GM12892 (cell line): ENCODE measurements at regions not wholly inside any gene's neighbourhood (a gene's known extent, or its start where the extent isn't known, plus 50 kb on each side); places are given as distances from the start of the nearest gene placed in this dataset.

Source experiments
- DNase-seq: peaks from one replicate; pipeline ENCODE4 v3.0.0; 2011; ENCODE audit not compliant: insufficient read length
- FAIRE-seq: peaks from 2 replicates; lab custom pipeline; 2011; peaks lifted over from hg19 to GRCh38; lab: Jason Lieb, UNC
- POLR2A ChIP-seq: IDR thresholded peaks from 2 replicates; pipeline ENCODE4 v1.6.1; 2011; ENCODE audit warnings: low read depth, low read length, control low read depth
- POLR2AphosphoS5 ChIP-seq: IDR thresholded peaks from 2 replicates; pipeline ENCODE4 v1.6.1; 2011; ENCODE audit warnings: low read depth, low read length, control low read depth
- TAF1 ChIP-seq: IDR thresholded peaks from 2 replicates; pipeline ENCODE4 v1.6.1; 2011; ENCODE audit warnings: low read depth, mild to moderate bottlenecking, control low read depth, low read length, borderline replicate concordance

DNA sequence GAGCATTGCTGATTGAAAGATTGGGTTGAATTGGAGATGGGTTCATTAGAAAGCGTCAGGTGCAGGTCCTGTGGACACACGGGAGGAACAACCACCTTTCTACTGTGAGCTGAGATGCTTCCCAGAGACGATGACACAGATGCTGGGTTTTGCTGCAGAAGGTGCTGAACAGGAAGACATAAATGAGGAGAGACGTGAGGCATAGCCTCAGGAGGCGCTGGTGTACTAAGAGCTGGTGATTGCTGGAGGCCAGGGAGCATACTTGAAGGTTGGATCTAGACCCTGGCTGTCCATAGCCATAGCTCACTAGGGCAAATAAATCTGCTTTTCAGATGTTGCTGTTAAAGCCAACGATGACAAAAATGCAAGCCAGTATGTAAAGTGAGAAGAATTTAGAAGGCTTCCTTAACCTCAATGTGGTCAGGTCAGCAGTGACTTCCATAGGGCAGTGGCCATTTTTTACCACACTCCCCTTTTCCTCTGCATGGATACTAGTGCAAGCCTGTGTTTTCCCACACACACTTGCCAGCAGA is 153.7 kb downstream of the SOX11 start:
- FAIRE-seq = no peak
- DNase-seq = no peak
- TF ChIP-seq TAF1 (no peak), POLR2A (no peak), POLR2AphosphoS5 (no peak)

DNA sequence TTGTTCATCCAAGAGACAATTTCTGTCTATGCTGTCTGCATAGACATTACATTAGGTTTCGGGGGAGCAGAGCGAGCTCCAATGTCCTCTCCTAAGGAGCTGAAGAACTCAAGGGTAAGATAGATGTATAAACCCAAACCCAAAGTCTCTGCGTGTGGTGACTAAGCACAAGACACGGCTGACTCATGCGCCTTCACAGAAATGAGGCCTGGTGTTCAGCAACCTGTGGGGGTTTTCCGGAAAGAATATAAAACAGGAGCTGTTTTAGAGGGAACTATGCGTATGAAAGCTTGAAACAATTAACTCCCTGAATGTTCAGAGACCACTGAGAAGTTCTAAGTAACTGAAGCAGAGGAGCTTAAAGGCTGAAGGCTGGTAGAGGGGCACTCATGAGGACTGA is 154.7 kb downstream of the SOX11 start:
- TF ChIP-seq TAF1 (no peak), POLR2AphosphoS5 (no peak), POLR2A (no peak)
- FAIRE-seq = no peak
- DNase-seq = no peak

DNA sequence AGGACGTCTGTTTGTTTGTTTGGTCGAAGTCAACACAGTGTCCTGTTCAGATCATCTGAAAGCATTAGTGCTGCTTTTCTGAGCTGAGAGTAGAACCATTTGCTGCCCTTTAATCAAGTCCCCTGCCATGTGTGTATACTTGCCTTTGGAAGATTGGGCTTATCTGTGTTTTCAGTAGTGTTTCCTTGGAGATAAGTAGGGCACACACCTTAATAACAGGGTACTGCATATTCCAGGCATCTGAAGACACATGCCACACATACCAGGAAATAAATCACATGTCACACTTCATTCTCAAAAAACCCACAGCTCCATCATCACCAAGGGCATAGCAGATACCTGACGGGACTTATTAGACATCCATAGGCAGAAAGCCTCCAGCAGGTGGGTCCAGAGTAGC is 157.4 kb downstream of the SOX11 start:
- FAIRE-seq = no peak
- DNase-seq = no peak
- TF ChIP-seq POLR2AphosphoS5 = no peak
- no peak for TF ChIP-seq TAF1
- no peak for TF ChIP-seq POLR2A

DNA sequence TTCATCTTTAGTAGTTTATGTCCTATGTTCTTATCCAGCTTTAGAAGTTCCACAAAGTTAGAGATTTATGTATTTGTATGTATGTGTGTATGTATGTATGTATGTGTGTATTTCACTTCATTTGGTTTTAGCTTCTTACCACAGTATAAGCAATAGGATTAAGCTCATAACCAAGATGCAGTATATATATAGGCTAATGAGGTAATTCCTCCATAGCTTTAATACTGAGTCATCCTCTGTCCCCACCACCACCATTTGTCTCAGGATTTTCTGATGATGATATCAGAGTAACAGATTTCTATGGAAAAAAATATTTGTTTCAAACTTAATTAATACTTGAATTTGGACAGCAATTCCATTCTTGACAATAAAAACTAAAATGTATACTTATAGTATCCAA is 159.2 kb downstream of the SOX11 start:
- FAIRE-seq = no peak
- TF ChIP-seq POLR2AphosphoS5 = no peak
- no peak for TF ChIP-seq TAF1
- no peak for TF ChIP-seq POLR2A
- DNase-seq = no peak

DNA sequence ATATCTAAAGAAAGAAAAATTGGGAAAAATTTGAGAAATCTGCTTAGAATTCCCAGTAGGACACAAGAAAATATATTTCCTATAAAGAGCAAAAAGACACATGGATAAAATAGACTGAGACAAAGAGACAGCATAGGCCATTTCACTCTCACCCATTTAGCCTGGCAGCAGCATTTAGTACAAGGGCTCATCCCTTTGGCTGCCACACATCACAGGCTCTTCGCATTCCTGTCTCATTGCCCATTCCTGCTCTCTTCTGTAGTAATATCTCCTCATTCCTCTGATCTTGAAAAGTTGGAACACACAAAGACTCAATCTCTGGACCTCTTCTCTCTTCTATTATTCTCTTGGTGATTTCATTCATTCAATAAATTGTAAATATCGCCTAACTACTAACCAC is 162.6 kb downstream of the SOX11 start:
- DNase-seq (no peak), FAIRE-seq (no peak)
- no peak for TF ChIP-seq POLR2AphosphoS5
- TF ChIP-seq POLR2A = no peak
- TF ChIP-seq TAF1 = no peak

DNA sequence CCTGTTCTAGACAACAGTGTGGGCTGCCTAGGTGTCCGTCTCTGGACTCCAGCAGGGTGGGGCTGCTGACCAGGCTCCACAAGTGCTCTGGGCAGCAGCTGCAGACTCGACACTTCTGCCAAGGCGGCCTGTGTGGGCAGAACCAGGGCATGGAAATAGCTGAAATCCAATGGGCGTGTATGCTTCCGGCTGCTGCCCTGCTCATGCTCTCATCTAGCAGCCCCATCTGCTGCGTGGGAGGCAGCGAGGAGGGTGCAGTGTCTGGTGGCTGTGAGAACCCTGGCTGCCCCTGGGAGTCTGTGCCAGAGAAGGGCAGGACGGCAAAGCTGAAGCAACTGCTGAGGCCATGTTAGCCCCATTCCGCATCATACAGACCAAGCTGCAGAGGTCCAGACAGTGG is 174.9 kb downstream of the SOX11 start:
- TF ChIP-seq POLR2AphosphoS5 = no peak
- no peak for TF ChIP-seq TAF1
- no peak for TF ChIP-seq POLR2A
- FAIRE-seq (no peak), DNase-seq (no peak)

DNA sequence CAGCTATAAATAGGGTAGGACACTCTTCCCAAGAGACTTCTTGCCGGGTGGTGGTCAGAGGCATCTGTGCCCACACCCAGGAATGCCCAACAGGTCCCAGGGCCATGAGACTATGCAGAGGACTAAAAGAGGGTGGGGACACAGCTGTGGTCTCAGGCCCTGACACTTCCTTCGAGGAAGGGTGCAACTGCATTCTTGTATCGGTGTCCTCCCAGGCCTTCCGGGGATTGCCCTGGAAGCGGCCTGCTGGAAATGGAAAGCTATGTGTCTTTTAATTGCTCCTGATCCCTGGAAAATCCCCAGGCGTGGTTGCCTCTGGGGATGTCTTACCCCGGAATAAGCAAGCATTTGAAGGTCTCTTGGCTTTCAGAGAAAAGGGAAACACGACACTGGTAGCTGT is 176.7 kb downstream of the SOX11 start:
- FAIRE-seq (no peak), DNase-seq (no peak)
- TF ChIP-seq POLR2A = no peak
- no peak for TF ChIP-seq POLR2AphosphoS5
- no peak for TF ChIP-seq TAF1

DNA sequence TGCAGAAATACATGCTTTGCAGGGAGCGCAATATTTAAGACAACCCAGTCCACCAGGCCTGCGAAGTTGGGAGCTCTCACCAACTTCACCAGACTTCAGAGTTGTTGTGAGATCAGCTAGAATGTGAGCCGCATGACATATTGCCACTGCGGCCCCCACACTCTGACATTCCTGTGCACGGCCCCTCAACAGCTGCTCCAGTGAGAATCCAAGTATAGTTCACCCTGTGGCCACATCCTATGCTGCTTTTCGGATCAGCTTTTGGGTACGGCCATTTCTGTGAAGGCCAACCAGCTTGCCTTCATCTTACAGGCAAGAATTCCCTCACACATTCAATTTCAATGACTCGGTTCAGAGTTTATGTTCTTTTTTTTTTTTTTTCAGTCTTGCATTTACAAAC is 177.8 kb downstream of the SOX11 start:
- no peak for FAIRE-seq
- no peak for DNase-seq
- TF ChIP-seq POLR2A = no peak
- no peak for TF ChIP-seq TAF1
- TF ChIP-seq POLR2AphosphoS5 = no peak

DNA sequence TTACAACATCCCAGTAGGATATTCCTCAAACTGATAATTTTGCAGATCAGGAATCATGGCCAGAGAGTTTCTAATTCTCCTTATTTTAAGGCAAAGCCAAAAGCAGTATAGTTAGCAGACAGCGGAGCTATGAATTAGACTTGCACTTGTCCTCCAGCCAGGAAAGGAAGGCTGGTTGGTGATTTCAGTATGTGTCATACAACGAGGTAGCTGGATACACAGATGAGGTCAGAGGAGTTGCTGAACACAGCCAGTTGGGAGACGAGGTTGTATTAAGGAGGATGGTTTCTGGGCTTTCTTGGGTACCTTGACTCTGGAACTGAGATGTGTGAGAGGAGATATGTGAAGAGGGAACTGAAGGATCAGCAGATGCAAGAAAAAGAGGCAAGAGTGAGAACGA is 185.2 kb downstream of the SOX11 start:
- FAIRE-seq = no peak
- no peak for DNase-seq
- TF ChIP-seq POLR2A = no peak
- TF ChIP-seq TAF1 = no peak
- TF ChIP-seq POLR2AphosphoS5 = no peak

DNA sequence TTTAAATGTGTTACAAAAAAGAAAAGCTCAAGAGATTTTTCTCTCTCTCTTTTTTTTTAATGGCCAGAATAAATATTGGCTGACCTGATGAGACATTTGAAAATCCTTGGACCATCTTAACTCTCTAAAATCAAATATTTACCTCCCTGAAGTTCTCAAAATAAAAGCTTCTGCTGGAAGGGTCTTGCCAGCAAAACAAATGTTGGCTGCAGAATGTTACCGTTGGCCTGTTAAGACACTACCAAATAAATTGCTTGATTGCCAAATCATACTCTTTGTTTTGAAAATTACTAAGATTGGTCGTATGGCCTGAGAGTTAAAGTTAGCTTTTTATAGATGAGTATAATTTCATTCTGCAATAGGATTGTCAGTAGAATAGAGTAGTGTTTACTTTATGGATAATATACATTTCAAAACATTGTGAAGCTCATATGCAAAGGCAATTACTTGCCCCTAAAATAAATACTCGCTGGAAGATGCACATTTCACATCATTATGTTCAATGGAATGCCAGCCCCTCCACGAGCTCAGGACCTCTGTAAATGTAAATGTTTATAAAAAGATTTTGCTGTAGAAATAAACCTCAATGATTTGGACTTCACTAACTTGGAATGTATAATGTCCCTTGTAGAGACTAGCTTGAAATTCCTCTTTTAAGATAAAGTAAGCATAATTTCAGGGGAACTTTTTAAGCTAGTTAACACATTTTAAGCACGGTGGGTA is 193.4 kb downstream of the SOX11 start:
- no peak for TF ChIP-seq TAF1
- no peak for TF ChIP-seq POLR2AphosphoS5
- TF ChIP-seq POLR2A = no peak
- FAIRE-seq (no peak), DNase-seq (no peak)

DNA sequence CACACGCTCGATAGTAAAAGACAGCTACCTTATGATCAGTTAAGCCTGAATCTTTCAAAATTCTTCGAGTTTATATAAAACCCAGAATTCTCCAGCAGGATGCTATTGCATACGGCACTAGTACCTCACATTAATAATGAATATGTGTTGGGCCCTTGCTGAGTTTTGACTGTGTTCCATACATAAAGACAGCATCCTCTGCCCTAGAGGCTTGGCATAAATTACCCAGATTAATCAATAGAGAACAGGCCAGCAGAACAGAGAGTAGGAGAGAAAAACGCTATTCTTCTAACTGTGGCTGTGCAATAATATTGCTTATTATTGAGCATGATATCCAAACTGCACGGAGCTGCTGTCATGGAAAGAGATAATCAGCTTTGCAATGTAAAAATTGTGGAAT is 194.3 kb downstream of the SOX11 start:
- FAIRE-seq (no peak), DNase-seq (no peak)
- TF ChIP-seq POLR2A = no peak
- TF ChIP-seq TAF1 = no peak
- TF ChIP-seq POLR2AphosphoS5 = no peak

DNA sequence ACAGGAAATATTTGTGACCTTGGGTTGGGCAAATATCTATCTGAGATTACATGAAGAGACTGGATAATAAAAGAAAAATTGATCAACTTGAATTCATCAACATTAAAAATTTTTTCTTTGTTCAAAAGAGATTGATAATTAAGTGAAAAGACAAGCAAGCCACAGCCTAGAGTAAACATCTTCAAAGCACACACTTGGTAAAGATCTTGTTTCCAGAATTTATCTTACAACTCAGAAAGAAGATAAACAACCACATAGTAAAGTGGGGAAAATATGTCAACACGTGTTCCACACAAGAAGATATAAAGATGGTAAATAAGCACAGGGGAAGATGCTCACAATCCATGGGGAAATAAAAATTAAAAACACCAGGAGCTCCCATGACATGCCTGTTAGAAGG is 195.9 kb downstream of the SOX11 start:
- FAIRE-seq = no peak
- no peak for TF ChIP-seq POLR2A
- no peak for TF ChIP-seq TAF1
- TF ChIP-seq POLR2AphosphoS5 = no peak
- DNase-seq = no peak

DNA sequence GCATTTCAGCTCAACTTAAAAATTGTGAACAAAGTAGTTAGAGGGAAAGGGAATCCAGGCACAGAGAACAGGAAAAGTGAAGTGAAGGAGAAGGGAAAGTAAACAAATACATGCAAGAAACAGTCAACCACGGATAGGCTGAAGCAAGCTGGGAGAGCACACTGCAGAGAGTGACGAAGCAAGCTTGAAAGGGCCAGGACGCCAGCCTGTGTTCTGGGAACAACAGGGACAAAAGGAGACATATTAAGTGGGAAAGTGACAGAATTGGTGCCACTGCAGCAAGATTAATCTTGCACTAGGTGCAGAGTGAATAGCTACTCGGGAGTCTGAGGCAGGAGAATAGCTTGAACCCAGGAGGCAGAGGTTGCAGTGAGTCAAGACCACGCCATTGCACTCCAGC is 197.3 kb downstream of the SOX11 start:
- no peak for DNase-seq
- no peak for TF ChIP-seq POLR2AphosphoS5
- no peak for TF ChIP-seq TAF1
- no peak for TF ChIP-seq POLR2A
- no peak for FAIRE-seq
